ENCODE measurements at regions not wholly inside any gene's neighbourhood (a gene's known extent, or its start where the extent isn't known, plus 50 kb on each side); places are given as distances from the start of the nearest gene placed in this dataset.

- H3K27me3 ChIP-seq: no peaks in the 10 kb centered on the region
- DNase-seq: no peak
- H3K4me1 ChIP-seq: no peaks in the 10 kb centered on the region
- no peaks in the 10 kb centered on the region for H3K9me3 ChIP-seq
- H3K36me3 ChIP-seq: no peaks in the 10 kb centered on the region
- TF ChIP-seq CTCF (IDR thresholded peaks at IDR 0.05; ENCODE audit: low read depth, low read length): no peak
- H3K4me3 ChIP-seq (ENCODE audit: low read depth, low read length): no peak overlapping the region
These were observed 150.0 kb upstream of the ACO1 start for GRCh38 chr9:32234451-32234850.

- no peaks in the 10 kb centered on the region for H3K36me3 ChIP-seq
- no peak for TF ChIP-seq CTCF (IDR thresholded peaks at IDR 0.05; ENCODE audit: low read depth, low read length)
These were observed 137.3 kb upstream of the ACO1 start for GRCh38 chr9:32247168-32247567.

GRCh38 chr9:32248189-32248712 lies 136.2 kb upstream of the ACO1 start:
- H3K4me1 ChIP-seq: no peaks in the 10 kb centered on the region
- H3K9me3 ChIP-seq: no peaks in the 10 kb centered on the region
- H3K27me3 ChIP-seq: no peaks in the 10 kb centered on the region
- H3K4me3 ChIP-seq (ENCODE audit: low read depth, low read length): no peak overlapping the region
- H3K36me3 ChIP-seq: no peaks in the 10 kb centered on the region
- TF ChIP-seq CTCF (IDR thresholded peaks at IDR 0.05; ENCODE audit: low read depth, low read length): no peak
- DNase-seq: no peak

More at GRCh38 chr9:32247168-32247567, 137.3 kb upstream of the ACO1 start:
- Histone ChIP-seq H3K4me3 (ENCODE audit: low read depth, low read length) (no peak overlapping the region), H3K9me3 (no peaks in the 10 kb centered on the region), H3K27me3 (no peaks in the 10 kb centered on the region), H3K4me1 (no peaks in the 10 kb centered on the region)
- no peak for DNase-seq

GRCh38 chr9:32251539-32251938 lies 132.9 kb upstream of the ACO1 start:
- DNase-seq: peak; percentile 66
- H3K36me3 ChIP-seq: no peaks in the 10 kb centered on the region
- no peaks in the 10 kb centered on the region for H3K4me1 ChIP-seq
- peak; percentile 94 for TF ChIP-seq CTCF (IDR thresholded peaks at IDR 0.05; ENCODE audit: low read depth, low read length)
- H3K27me3 ChIP-seq: no peaks in the 10 kb centered on the region
- H3K4me3 ChIP-seq (ENCODE audit: low read depth, low read length): no peak overlapping the region
- H3K9me3 ChIP-seq: no peaks in the 10 kb centered on the region

GRCh38 chr9:32253731-32254130 lies 130.7 kb upstream of the ACO1 start:
- Histone ChIP-seq H3K27me3 (no peaks in the 10 kb centered on the region), H3K9me3 (no peaks in the 10 kb centered on the region), H3K4me1 (no peaks in the 10 kb centered on the region), H3K36me3 (no peaks in the 10 kb centered on the region), H3K4me3 (ENCODE audit: low read depth, low read length) (no peak overlapping the region)
- TF ChIP-seq CTCF (IDR thresholded peaks at IDR 0.05; ENCODE audit: low read depth, low read length): no peak
- no peak for DNase-seq

GRCh38 chr9:32255026-32255425 lies 129.4 kb upstream of the ACO1 start:
- TF ChIP-seq CTCF (IDR thresholded peaks at IDR 0.05; ENCODE audit: low read depth, low read length): no peak
- DNase-seq: no peak
- H3K9me3 ChIP-seq: no peaks in the 10 kb centered on the region
- no peaks in the 10 kb centered on the region for H3K27me3 ChIP-seq
- no peaks in the 10 kb centered on the region for H3K36me3 ChIP-seq
- H3K4me3 ChIP-seq (ENCODE audit: low read depth, low read length): no peak overlapping the region
- H3K4me1 ChIP-seq: no peaks in the 10 kb centered on the region
